T-helper 1 cell treated with Interleukin-12 subunit alpha and Interleukin-12 subunit beta and Interleukin-4 antibody, amounts not matched to agents 30 ng/mL and 1 ng/mL, for 36 hours (primary cell): ENCODE measurements at regions not wholly inside any gene's neighbourhood (a gene's known extent, or its start where the extent isn't known, plus 50 kb on each side); places are given as distances from the start of the nearest gene placed in this dataset.
"Not testable (repeated sequence)": the region's sequence is repeated elsewhere in the genome, so short reads cannot be mapped to it uniquely, and the experiment has no call there.

Experiments used
- intact Hi-C: fragments of 100-400 bp; cut with micrococcal nuclease; formaldehyde crosslinking; loops from one replicate; pipeline ENCODE4 v1.15.1; 2024

- intact Hi-C loops = no loop called here
Measured at GRCh38 chr2:57417007-57417406, 629.6 kb upstream of the VRK2 start.

- intact Hi-C loops = not testable (repeated sequence)
Measured at GRCh38 chr2:57418859-57419346, 627.7 kb upstream of the VRK2 start.

GRCh38 chr2:57429831-57430230 lies 616.8 kb upstream of the VRK2 start:
- intact Hi-C loops = no loop called here

GRCh38 chr2:57432528-57432927 lies 614.1 kb upstream of the VRK2 start:
- intact Hi-C loops = no loop called here

GRCh38 chr2:57434441-57434840 lies 612.2 kb upstream of the VRK2 start:
- intact Hi-C loops = no loop called here

- intact Hi-C loops = no loop called here
Measured at GRCh38 chr2:57434972-57435371, 611.6 kb upstream of the VRK2 start.

- intact Hi-C loops = no loop called here
Measured at GRCh38 chr2:57437077-57437476, 609.5 kb upstream of the VRK2 start.

- intact Hi-C loops = no loop called here
Measured at GRCh38 chr2:57440437-57440836, 606.2 kb upstream of the VRK2 start.

GRCh38 chr2:57443086-57443485 lies 603.5 kb upstream of the VRK2 start:
- intact Hi-C loops = no loop called here

- intact Hi-C loops = no loop called here
Measured at GRCh38 chr2:57443973-57444521, 602.6 kb upstream of the VRK2 start.

- intact Hi-C loops = no loop called here
Measured at GRCh38 chr2:57444752-57445430, 601.7 kb upstream of the VRK2 start.

GRCh38 chr2:57448816-57449215 lies 597.8 kb upstream of the VRK2 start:
- intact Hi-C loops = no loop called here

GRCh38 chr2:57450170-57450569 lies 596.4 kb upstream of the VRK2 start:
- intact Hi-C loops = no loop called here

GRCh38 chr2:57452634-57453033 lies 594.0 kb upstream of the VRK2 start:
- intact Hi-C loops = no loop called here

- intact Hi-C loops = no loop called here
Measured at GRCh38 chr2:57453945-57454344, 592.7 kb upstream of the VRK2 start.

GRCh38 chr2:57460396-57461276 lies 586.0 kb upstream of the VRK2 start:
- intact Hi-C loops = no loop called here

GRCh38 chr2:57461624-57462023 lies 585.0 kb upstream of the VRK2 start:
- intact Hi-C loops = no loop called here

- intact Hi-C loops = no loop called here
Measured at GRCh38 chr2:57465067-57465466, 581.5 kb upstream of the VRK2 start.

GRCh38 chr2:57465967-57466366 lies 580.6 kb upstream of the VRK2 start:
- intact Hi-C loops = no loop called here

GRCh38 chr2:57475391-57475790 lies 571.2 kb upstream of the VRK2 start:
- intact Hi-C loops = no loop called here

GRCh38 chr2:57479981-57480380 lies 566.6 kb upstream of the VRK2 start:
- intact Hi-C loops = no loop called here

- intact Hi-C loops = no loop called here
Measured at GRCh38 chr2:57488061-57488460, 558.5 kb upstream of the VRK2 start.
